ENCODE measurements at regions not wholly inside any gene's neighbourhood (a gene's known extent, or its start where the extent isn't known, plus 50 kb on each side); places are given as distances from the start of the nearest gene placed in this dataset.
A peak's percentile ranks its signal among the peaks of the same experiment; 100 is the strongest.
"Not testable (repeated sequence)": the region's sequence is repeated elsewhere in the genome, so short reads cannot be mapped to it uniquely, and the experiment has no call there.

GRCh38 chr16:61432421-61432820 is 603.8 kb downstream of the CDH8 start:
- no peak for DNase-seq (ENCODE audit: low spot score)

DNA sequence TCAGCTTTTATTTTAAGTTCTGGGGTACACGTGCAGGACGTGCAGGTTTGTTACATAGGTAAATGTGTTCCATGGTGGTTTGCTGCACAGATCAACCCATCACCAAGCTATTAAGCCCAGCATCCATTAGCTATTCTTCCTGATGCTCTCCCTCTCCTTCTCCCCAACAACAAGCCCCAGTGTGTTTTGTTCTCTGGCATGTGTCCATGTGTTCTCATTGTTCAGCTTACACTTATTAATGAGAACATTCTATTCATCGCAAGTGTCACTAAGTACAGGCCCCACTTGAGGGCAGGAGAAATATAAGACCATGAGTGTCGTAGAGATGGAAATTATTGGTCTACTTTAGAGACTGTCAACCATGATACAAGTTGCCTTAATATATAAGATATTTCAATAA is 615.1 kb downstream of the CDH8 start:
- DNase-seq (ENCODE audit: low spot score), result no peak

- DNase-seq (ENCODE audit: low spot score), result no peak
These were observed 616.4 kb downstream of the CDH8 start for GRCh38 chr16:61419791-61420190.

GRCh38 chr16:61418802-61419201 is 617.4 kb downstream of the CDH8 start:
- not testable (repeated sequence) for DNase-seq (ENCODE audit: low spot score)

- no peak for DNase-seq (ENCODE audit: low spot score)
These were observed 621.1 kb downstream of the CDH8 start for GRCh38 chr16:61415126-61415525.

GRCh38 chr16:61413021-61413420 is 623.2 kb downstream of the CDH8 start:
- peak; percentile 90 for DNase-seq (ENCODE audit: low spot score)

- DNase-seq (ENCODE audit: low spot score), result no peak
These were observed 623.7 kb downstream of the CDH8 start for GRCh38 chr16:61412562-61412961.

DNA sequence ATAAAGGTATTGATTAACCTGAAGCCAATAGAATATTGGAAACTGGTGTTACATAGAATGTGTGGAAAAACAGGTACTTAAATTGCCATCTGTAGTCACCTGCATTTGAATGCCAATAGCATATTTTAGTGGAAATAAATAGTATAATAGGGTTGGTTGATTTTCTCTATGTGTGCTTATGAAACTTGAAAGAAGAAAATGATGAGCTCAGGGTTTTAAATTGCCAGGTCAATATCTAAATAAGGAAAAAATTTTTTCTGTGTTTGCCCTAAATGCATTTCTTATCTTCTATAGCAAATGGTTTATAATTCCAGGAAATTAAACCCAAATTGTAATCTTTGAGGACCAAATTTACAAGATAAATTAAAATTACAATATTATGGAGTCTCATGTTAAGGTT is 626.6 kb downstream of the CDH8 start:
- no peak for DNase-seq (ENCODE audit: low spot score)

DNA sequence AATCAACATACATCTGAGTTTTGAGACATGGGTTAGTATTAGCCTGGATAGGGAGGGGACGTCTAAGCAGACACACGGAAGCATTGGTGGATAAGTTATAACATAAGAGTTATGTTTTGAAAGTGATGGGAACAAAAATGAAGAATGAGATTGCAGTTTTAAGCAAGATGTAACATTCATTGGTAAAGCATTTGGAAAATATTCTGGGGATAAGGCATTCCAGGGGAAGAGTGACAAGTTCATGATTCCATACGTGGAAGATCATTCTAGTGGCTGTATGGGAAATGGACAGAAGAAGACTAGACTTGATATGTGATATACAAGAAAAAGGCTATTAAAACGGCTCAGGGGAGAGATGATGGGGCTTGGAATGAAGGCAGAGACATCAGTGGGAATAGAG is 632.9 kb downstream of the CDH8 start:
- no peak for DNase-seq (ENCODE audit: low spot score)

- no peak for DNase-seq (ENCODE audit: low spot score)
These were observed 644.3 kb downstream of the CDH8 start for GRCh38 chr16:61391896-61392295.

DNA sequence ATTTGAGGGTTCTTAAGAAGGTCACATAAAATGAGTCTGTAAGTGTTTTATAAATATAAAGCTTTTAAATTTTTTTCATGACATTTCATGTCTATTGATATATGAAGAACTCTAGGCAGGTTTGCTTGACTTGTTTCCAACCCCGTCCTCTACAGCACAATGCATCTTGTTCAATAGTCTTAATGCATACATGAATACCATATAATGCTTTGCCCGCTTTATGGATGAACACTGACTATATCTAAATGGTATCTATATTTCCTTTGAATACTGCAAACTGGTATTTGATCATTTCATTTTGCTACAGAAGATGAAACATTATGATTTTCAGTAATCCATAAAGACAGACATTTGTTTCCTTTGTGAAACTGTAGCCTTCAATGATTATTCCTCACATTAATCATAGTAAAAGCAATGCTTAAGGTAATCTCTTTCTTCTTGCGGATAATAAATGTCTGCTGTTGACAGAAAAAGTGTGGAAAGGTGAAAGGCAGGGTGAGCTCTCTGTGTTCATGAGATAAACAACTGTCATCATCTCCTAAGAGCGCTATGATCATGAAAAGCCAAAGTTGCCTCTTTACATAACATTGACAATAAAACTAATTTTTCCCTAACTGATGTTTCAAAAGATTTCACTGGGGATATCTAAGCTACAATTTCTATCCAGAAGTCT is 645.1 kb downstream of the CDH8 start:
- no peak for DNase-seq (ENCODE audit: low spot score)

GRCh38 chr16:61385392-61386071 is 650.7 kb downstream of the CDH8 start:
- no peak for DNase-seq (ENCODE audit: low spot score)

DNA sequence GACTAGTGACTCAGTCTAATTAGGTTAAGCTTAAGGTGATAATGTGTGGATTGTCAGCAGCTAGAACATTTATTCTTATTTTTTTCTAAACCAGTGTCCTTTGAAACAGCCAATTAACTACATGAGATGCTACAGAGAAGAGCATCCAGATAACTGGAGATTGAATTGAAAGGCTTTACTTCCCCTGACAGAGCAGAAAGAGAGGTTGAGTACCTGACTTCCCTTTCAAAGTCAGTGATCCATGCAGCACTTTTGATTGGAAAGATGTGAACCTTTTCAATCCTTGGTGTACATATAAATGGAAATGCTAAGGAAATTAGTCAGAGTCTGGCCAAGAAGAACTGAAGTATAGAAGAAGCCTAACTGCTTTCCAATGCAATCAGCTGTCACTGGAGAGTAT is 653.8 kb downstream of the CDH8 start:
- DNase-seq (ENCODE audit: low spot score), result no peak

DNA sequence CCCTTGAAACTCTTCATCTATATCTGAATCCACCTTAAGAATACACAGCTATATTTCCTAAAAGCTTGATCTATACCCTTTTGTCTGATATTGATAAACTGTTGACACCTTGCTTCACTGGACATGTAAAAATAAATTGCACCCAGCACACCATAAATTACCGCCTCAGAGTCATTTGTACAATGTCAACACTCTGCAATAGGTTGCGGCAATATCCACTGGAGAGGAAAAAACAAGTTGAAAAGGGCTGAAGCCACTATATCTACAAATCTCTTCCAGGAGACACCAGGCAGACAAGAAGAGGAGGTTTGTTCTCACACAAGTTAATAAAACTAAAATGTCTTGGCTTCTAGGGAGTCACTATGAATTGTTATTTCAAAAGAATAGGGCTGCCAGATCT is 656.9 kb downstream of the CDH8 start:
- DNase-seq (ENCODE audit: low spot score), result no peak

DNA sequence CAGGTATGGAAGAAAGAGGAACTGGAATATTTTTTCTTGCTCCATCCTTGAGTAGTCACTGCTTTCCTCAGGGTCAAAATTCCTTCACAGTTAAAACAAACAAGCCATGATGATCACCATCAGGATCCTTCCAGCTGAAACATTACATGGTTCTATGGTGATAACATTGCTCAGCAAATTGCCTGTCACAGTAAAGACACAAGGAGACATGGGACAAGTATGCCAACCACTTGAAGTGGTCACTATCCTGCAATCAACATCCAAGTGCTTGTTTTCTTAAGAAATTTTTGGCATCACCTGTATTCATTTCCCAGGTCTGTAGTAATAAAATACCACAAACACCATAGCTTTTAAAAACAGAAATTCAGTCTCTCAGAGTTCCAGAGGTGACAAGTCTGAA is 662.2 kb downstream of the CDH8 start:
- DNase-seq (ENCODE audit: low spot score), result no peak

DNA sequence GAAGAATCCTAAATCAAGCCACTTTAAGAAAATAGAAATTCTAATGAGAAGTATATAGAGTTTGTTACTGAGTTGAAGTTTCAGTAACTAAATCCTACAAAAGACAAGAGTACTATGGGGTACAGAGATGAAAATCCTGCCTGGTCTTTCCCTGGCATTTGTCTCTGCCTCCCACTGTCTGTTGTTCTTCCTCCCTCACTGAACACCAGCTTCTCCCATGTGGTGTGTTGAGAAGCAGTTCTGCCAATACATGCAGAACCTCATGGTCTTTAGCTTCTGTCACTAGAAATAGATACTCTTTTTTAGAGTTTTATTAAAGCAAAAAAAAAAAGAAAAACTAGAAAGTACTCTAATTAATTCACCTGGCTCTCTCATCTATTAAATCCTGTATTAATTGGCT is 664.4 kb downstream of the CDH8 start:
- no peak for DNase-seq (ENCODE audit: low spot score)

DNA sequence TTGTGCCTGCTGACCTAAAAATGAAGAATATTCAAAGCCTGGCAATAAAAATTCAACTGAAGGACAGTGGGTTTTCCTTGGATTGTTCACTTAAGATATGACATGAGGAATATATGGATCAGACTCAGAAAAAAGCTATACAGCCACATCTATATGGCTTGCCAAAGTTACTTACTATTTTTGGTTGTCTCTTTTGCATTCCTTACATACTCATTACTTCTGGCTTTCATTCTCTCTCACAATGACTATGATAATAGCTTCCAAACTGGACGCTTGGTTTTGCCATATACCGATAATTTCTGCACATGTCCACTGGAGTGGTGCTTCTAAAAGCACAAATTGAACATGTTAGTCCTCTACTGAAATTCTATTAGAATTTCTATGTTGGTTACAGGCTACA is 664.9 kb downstream of the CDH8 start:
- no peak for DNase-seq (ENCODE audit: low spot score)

DNA sequence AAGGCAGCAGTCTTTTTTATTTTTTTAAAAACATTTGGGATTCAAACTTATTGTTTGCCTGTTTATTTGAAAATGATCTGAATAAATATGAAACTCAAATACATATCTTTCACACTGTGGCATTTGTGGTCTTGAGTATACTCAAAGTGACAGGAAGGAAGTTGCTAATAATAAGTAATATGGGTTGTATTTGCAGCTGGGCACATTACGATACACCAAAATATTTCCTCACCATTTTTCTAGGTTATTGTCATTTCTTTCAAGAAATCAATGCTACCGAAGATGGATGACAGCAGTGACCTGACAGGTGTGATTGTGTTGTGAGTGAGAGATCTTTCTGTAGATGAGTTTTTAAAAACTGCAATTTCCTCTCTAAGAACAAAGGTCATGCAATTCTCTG is 665.7 kb downstream of the CDH8 start:
- DNase-seq (ENCODE audit: low spot score), result no peak

DNA sequence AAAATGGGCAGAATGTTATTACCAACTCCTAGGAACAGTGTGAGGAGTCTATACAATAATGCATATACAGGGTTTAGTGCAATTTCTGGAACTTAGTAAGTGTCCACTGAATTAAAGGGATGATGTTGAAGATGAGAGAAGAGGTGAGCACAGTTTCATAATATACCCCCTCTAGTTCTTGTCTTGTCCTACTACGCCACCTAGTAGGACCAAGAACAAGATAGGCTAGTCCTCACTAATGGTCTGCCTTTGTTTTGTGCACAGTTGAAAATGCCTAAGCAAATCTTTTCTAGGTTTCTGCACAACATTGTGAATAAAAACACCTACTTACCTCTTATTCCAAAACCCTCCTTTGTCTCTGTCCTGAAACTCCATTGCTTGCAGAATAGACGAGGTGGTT is 670.2 kb downstream of the CDH8 start:
- no peak for DNase-seq (ENCODE audit: low spot score)

DNA sequence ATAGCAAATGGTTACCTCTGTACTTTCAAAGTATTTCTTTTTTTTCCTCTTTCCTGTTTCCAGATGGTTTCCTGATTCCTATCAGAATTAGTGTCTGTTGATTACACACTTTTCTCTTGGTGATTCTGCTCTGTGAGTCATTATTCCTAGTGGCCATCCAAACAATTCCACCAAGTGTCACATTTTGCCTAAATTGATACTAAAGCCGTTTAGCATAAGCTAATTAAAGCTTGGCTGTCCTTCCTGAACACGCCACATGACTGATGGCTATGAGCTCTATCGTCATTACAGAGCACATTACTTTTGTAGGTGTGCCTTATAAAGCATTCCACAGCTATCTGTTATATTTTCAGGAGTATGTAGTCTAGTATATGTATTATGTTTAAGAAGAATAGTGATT is 671.2 kb downstream of the CDH8 start:
- DNase-seq (ENCODE audit: low spot score), result no peak

- no peak for DNase-seq (ENCODE audit: low spot score)
These were observed 673.7 kb downstream of the CDH8 start for GRCh38 chr16:61362585-61362984.

DNA sequence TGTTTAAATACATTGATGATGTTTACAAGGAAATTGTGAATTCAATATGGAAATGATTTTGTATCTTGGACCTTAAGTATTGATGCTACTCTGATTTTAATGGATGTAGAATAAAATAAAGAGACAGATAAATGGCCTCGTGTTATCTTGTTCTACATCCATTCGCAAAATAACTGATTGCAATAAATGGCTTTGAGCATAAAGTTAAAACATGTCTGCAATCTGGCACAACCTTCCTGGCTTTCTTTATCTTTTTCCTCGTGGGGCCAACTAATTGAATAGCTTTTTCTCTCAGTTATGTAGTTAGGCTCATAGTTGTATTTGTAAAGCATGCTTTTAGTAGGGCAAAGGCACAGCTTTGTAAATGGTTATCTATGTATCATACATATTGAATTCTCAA is 691.4 kb downstream of the CDH8 start:
- DNase-seq (ENCODE audit: low spot score), result no peak

- no peak for DNase-seq (ENCODE audit: low spot score)
These were observed 703.8 kb downstream of the CDH8 start for GRCh38 chr16:61332461-61332860.

- DNase-seq (ENCODE audit: low spot score), result no peak
These were observed 712.2 kb downstream of the CDH8 start for GRCh38 chr16:61324044-61324443.

Data from ecto neural progenitor cell (in vitro differentiated cells).